Stimulated activated memory B cell treated with anti-CD40 and anti-IgM and Interleukin-4, amounts not matched to agents 10 μg/mL and 1 μg/mL and 100 μg/mL, for 72 hours (primary cell): ENCODE measurements at regions not wholly inside any gene's neighbourhood (a gene's known extent, or its start where the extent isn't known, plus 50 kb on each side); places are given as distances from the start of the nearest gene placed in this dataset.

Experiments
- ATAC-seq: fragments of 150-1000 bp; cut with Tn5 transposase; 2 replicates; pipeline ENCODE4 v1.10.0; 2021
- H3K27ac Mint-ChIP-seq: one replicate; pipeline ENCODE4 v1.8.0; 2022; ENCODE audit warnings: mild to moderate bottlenecking, mixed read lengths
- H3K27me3 Mint-ChIP-seq: one replicate; pipeline ENCODE4 v1.8.0; 2022; ENCODE audit warnings: mixed read lengths
- H3K36me3 Mint-ChIP-seq: one replicate; pipeline ENCODE4 v1.8.0; 2022; ENCODE audit warnings: mixed read lengths
- H3K4me1 Mint-ChIP-seq: one replicate; pipeline ENCODE4 v1.8.0; 2022; ENCODE audit warnings: mixed read lengths
- H3K4me3 Mint-ChIP-seq: one replicate; pipeline ENCODE4 v1.8.0; 2022; ENCODE audit warnings: mild to moderate bottlenecking, moderate library complexity, mixed read lengths
- H3K9me3 Mint-ChIP-seq: one replicate; pipeline ENCODE4 v1.8.0; 2022; ENCODE audit warnings: mixed read lengths

- no peak overlapping the region for H3K27ac Mint-ChIP-seq
- no peaks in the 10 kb centered on the region for H3K4me1 Mint-ChIP-seq
- H3K36me3 Mint-ChIP-seq, result no peaks in the 10 kb centered on the region
- H3K27me3 Mint-ChIP-seq, result no peaks in the 10 kb centered on the region
- H3K9me3 Mint-ChIP-seq, result peaks cover 2% of the 10 kb centered on the region
- ATAC-seq, result no peak
- H3K4me3 Mint-ChIP-seq, result no peak overlapping the region
These were observed 844.8 kb downstream of the CDH9 start for GRCh38 chr5:26193626-26194025.

DNA sequence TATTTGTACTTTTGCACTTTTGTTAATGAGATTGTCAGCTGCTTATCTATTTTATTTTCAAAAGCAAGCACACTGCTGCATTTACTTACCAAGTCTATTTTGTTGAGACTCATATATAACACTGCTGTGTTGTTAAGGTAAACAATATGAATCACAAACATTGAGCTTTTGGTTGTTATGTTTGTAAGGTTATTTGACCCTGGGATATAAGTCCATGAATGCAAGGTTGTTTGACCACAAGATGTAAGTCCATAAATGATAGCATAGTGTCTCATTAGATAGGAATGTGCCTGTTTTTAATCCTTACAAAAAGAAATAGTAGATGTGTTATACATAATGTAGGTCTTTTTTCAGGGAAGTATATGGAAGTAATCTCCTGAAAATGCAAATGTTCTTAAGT lies 845.9 kb downstream of the CDH9 start:
- H3K9me3 Mint-ChIP-seq, result no peaks in the 10 kb centered on the region
- H3K4me1 Mint-ChIP-seq, result no peaks in the 10 kb centered on the region
- ATAC-seq, result no peak
- H3K27me3 Mint-ChIP-seq, result no peaks in the 10 kb centered on the region
- no peaks in the 10 kb centered on the region for H3K36me3 Mint-ChIP-seq
- H3K27ac Mint-ChIP-seq, result no peak overlapping the region
- H3K4me3 Mint-ChIP-seq, result no peak overlapping the region

DNA sequence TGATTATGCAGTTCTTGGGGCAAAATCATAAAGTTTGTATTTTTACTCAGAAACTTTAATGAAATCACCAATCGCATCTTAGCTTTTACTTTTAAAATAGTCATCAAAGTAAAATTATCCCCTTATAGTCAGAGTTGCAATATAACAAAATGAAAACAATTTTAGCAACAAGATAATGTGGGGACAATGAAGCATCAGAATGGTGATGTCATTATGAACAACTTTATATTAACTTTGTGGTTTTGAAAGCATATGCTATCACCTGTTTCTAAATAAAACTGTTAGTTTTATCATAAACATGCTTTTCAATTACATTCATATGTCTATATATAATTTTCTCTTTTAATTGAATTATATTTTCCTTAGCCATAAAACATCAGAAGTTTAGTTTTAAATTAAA lies 856.8 kb downstream of the CDH9 start:
- no peaks in the 10 kb centered on the region for H3K27me3 Mint-ChIP-seq
- no peak for ATAC-seq
- no peaks in the 10 kb centered on the region for H3K4me1 Mint-ChIP-seq
- H3K4me3 Mint-ChIP-seq, result no peak overlapping the region
- H3K27ac Mint-ChIP-seq, result no peak overlapping the region
- no peaks in the 10 kb centered on the region for H3K36me3 Mint-ChIP-seq
- peaks cover 7% of the 10 kb centered on the region for H3K9me3 Mint-ChIP-seq

- Mint-ChIP-seq H3K9me3 (peaks cover 5% of the 10 kb centered on the region), H3K27me3 (no peaks in the 10 kb centered on the region), H3K4me3 (no peak overlapping the region), H3K4me1 (no peaks in the 10 kb centered on the region), H3K27ac (no peak overlapping the region), H3K36me3 (no peaks in the 10 kb centered on the region)
- no peak for ATAC-seq
These were observed 889.7 kb downstream of the CDH9 start for GRCh38 chr5:26148569-26149107.

DNA sequence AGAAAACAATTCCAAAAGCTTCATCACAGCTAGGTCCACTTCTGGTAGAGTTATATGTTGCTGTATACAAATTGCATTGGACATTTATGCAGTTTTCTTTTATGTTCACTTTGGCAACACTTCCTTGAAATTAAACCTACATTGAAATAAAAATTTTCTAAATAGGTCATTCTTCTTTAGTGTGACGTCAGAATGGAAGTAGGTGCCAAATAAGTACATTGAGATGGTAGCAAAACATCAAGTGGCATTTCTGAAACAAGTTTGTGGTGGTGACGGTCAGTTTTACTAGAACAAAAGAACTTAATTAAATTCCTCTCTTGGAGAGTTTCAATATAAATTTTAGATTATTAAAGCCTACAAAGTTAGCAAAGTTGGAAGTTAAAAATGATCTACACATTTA lies 895.1 kb downstream of the CDH9 start:
- Mint-ChIP-seq H3K4me3 (no peak overlapping the region), H3K4me1 (no peaks in the 10 kb centered on the region), H3K9me3 (no peaks in the 10 kb centered on the region), H3K36me3 (no peaks in the 10 kb centered on the region), H3K27me3 (no peaks in the 10 kb centered on the region), H3K27ac (no peak overlapping the region)
- no peak for ATAC-seq

DNA sequence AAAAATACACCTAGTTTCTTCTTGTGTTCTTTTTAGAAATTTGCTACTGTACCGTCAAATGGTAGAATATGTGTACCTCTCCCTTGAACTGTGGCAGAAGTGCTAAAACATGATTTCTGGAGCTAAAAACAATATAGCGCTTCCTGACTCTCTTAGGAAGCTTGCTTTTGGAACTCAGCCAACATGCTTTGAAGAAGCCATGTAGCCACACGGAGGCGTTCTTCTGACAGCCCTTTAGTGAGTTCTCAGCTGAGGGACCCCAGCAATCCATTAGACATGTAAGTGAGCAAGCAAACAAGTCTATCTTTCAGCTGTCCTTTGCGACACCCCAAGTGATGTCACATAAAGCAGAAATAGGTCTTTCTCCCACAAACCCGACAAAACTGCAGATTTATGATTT lies 917.0 kb downstream of the CDH9 start:
- no peaks in the 10 kb centered on the region for H3K36me3 Mint-ChIP-seq
- H3K27ac Mint-ChIP-seq, result no peak overlapping the region
- ATAC-seq, result no peak
- no peaks in the 10 kb centered on the region for H3K27me3 Mint-ChIP-seq
- peaks cover 7% of the 10 kb centered on the region for H3K9me3 Mint-ChIP-seq
- H3K4me3 Mint-ChIP-seq, result no peak overlapping the region
- H3K4me1 Mint-ChIP-seq, result no peaks in the 10 kb centered on the region

DNA sequence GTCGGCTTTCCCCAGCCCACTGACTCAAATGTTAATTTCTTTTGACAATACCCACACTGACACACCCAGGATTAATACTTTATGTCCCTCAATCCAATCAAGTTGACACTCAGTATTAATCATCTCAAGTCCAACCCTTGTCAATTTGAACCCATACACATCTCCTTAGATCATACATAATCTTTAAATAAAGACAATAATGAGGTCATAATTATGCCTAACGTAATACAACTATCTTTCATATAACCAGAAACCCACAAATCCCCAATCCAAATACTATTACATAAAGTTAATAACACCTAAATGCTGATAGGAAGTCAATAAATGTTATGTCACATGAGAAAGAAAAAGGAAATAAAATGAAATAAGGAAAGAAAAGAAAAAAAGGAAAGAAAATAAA lies 934.2 kb downstream of the CDH9 start:
- peaks cover 12% of the 10 kb centered on the region for H3K9me3 Mint-ChIP-seq
- no peak for ATAC-seq

GRCh38 chr5:26060212-26060611 lies 978.2 kb downstream of the CDH9 start:
- H3K36me3 Mint-ChIP-seq, result no peaks in the 10 kb centered on the region
- H3K9me3 Mint-ChIP-seq, result peaks cover 12% of the 10 kb centered on the region
- H3K27me3 Mint-ChIP-seq, result no peaks in the 10 kb centered on the region
- ATAC-seq, result no peak
- H3K4me3 Mint-ChIP-seq, result no peak overlapping the region
- H3K27ac Mint-ChIP-seq, result no peak overlapping the region
- H3K4me1 Mint-ChIP-seq, result no peaks in the 10 kb centered on the region

More for the DNA sequence above, 934.2 kb downstream of the CDH9 start:
- Mint-ChIP-seq H3K4me3 (no peak overlapping the region), H3K27ac (no peak overlapping the region), H3K36me3 (no peaks in the 10 kb centered on the region), H3K4me1 (no peaks in the 10 kb centered on the region), H3K27me3 (no peaks in the 10 kb centered on the region)

GRCh38 chr5:26054594-26054993 lies 983.8 kb downstream of the CDH9 start:
- Mint-ChIP-seq H3K27me3 (no peaks in the 10 kb centered on the region), H3K4me1 (no peaks in the 10 kb centered on the region), H3K27ac (no peak overlapping the region), H3K9me3 (peaks cover 5% of the 10 kb centered on the region), H3K4me3 (no peak overlapping the region), H3K36me3 (no peaks in the 10 kb centered on the region)
- ATAC-seq, result no peak

GRCh38 chr5:26034813-26035212 lies 1003.6 kb downstream of the CDH9 start:
- ATAC-seq, result no peak
- H3K27me3 Mint-ChIP-seq, result no peaks in the 10 kb centered on the region
- no peak overlapping the region for H3K4me3 Mint-ChIP-seq
- H3K36me3 Mint-ChIP-seq, result no peaks in the 10 kb centered on the region
- H3K27ac Mint-ChIP-seq, result no peak overlapping the region
- H3K9me3 Mint-ChIP-seq, result peaks cover 3% of the 10 kb centered on the region
- no peaks in the 10 kb centered on the region for H3K4me1 Mint-ChIP-seq

DNA sequence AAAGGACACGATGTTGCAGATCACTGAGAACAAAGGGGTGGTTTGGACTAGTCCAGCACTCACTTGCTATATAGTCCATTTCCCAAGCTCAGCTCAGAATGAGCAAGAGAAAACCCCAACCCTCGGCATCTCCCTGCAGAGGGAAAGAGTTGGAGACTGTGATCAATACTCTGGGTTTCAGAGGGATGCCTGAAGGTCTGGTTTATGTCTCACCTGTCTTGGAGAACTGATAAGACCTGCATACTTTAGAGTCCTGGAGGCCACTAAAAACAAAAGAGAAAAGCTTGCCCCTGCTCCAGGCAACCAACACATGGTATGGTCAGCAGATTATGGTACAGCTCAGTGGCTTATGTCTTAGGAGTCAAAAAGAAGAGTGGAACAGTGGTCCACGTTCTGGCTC lies 1006.9 kb downstream of the CDH9 start:
- ATAC-seq, result no peak
- H3K4me3 Mint-ChIP-seq, result no peak overlapping the region
- no peaks in the 10 kb centered on the region for H3K36me3 Mint-ChIP-seq
- no peak overlapping the region for H3K27ac Mint-ChIP-seq
- no peaks in the 10 kb centered on the region for H3K27me3 Mint-ChIP-seq
- no peaks in the 10 kb centered on the region for H3K9me3 Mint-ChIP-seq
- no peaks in the 10 kb centered on the region for H3K4me1 Mint-ChIP-seq

DNA sequence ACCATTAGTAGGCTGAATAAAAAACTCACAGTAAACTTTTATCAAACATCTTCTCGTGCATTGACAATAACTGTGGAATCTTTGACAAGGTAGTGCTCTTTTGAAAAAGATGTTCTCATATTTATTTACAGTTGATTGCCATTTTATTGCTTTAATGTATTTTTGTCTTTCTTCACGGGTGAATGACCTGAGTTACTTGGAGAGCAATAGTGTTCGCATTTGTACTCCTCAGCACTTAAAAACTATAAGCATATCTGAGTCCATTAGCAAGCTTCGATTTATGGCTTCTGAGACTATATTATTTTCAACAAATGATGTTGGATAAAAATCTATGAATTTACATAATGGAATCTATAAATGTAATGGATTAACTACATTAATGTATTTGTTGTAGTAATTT lies 1012.3 kb downstream of the CDH9 start:
- H3K9me3 Mint-ChIP-seq, result peaks cover 3% of the 10 kb centered on the region
- no peaks in the 10 kb centered on the region for H3K36me3 Mint-ChIP-seq
- H3K27me3 Mint-ChIP-seq, result no peaks in the 10 kb centered on the region
- H3K4me1 Mint-ChIP-seq, result no peaks in the 10 kb centered on the region
- ATAC-seq, result no peak
- H3K27ac Mint-ChIP-seq, result no peak overlapping the region
- no peak overlapping the region for H3K4me3 Mint-ChIP-seq

DNA sequence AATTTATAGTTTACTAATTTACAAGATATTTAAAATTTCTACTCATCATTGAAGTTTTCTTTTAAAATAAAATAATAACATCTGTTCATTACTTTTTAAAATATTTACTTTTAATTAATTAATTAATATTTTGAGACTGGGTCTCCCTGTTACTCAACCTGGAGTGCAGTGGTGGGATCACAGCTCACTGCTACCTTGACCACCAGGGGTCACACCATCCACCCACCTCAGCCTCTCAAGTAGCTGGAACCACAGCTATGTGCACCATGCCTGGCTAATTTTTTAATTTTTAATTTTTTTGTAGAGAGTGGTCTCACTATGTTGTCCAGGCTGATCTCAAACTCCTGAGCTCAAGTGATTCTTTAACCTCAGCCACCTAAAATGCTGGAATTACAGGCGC lies 1013.6 kb downstream of the CDH9 start:
- ATAC-seq, result no peak
- H3K9me3 Mint-ChIP-seq, result peaks cover 3% of the 10 kb centered on the region
- H3K27me3 Mint-ChIP-seq, result no peaks in the 10 kb centered on the region
- no peaks in the 10 kb centered on the region for H3K36me3 Mint-ChIP-seq
- H3K4me1 Mint-ChIP-seq, result no peaks in the 10 kb centered on the region
- no peak overlapping the region for H3K4me3 Mint-ChIP-seq
- no peak overlapping the region for H3K27ac Mint-ChIP-seq

GRCh38 chr5:26023361-26023760 lies 1015.0 kb downstream of the CDH9 start:
- no peak for ATAC-seq
- Mint-ChIP-seq H3K27ac (no peak overlapping the region), H3K9me3 (peaks cover 3% of the 10 kb centered on the region), H3K27me3 (no peaks in the 10 kb centered on the region), H3K4me3 (no peak overlapping the region), H3K36me3 (no peaks in the 10 kb centered on the region), H3K4me1 (no peaks in the 10 kb centered on the region)

DNA sequence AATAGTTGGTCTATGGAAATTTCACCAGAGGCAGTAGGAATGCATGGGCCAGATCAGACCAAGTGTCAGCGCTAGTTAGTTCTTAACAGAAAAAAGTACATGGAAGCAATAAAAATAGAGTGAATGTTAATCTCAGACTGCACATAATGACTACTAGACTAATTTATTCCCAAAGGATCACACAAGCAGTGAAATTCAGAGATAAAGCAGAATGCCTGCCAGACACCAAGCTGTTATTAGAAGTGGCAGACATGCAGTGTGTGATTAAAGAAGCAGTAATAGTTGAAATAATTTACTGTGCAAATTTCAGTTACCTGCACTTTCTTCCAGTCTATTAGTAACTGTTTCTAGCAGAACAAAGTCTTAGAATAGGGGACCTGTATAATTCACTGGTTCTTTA lies 1024.2 kb downstream of the CDH9 start:
- Mint-ChIP-seq H3K4me3 (no peak overlapping the region), H3K27ac (no peak overlapping the region), H3K36me3 (no peaks in the 10 kb centered on the region), H3K27me3 (no peaks in the 10 kb centered on the region), H3K9me3 (no peaks in the 10 kb centered on the region), H3K4me1 (no peaks in the 10 kb centered on the region)
- ATAC-seq, result no peak

GRCh38 chr5:26012078-26012477 lies 1026.3 kb downstream of the CDH9 start:
- no peak for ATAC-seq
- Mint-ChIP-seq H3K27ac (no peak overlapping the region), H3K27me3 (no peaks in the 10 kb centered on the region), H3K9me3 (no peaks in the 10 kb centered on the region), H3K4me1 (no peaks in the 10 kb centered on the region), H3K36me3 (no peaks in the 10 kb centered on the region), H3K4me3 (no peak overlapping the region)

- no peak overlapping the region for H3K4me3 Mint-ChIP-seq
- no peaks in the 10 kb centered on the region for H3K4me1 Mint-ChIP-seq
- no peaks in the 10 kb centered on the region for H3K36me3 Mint-ChIP-seq
- no peaks in the 10 kb centered on the region for H3K27me3 Mint-ChIP-seq
- no peak for ATAC-seq
- no peak overlapping the region for H3K27ac Mint-ChIP-seq
- H3K9me3 Mint-ChIP-seq, result no peaks in the 10 kb centered on the region
These were observed 1028.6 kb downstream of the CDH9 start for GRCh38 chr5:26009742-26010141.
